ENCODE measurements at regions not wholly inside any gene's neighbourhood (a gene's known extent, or its start where the extent isn't known, plus 50 kb on each side); places are given as distances from the start of the nearest gene placed in this dataset.

DNA sequence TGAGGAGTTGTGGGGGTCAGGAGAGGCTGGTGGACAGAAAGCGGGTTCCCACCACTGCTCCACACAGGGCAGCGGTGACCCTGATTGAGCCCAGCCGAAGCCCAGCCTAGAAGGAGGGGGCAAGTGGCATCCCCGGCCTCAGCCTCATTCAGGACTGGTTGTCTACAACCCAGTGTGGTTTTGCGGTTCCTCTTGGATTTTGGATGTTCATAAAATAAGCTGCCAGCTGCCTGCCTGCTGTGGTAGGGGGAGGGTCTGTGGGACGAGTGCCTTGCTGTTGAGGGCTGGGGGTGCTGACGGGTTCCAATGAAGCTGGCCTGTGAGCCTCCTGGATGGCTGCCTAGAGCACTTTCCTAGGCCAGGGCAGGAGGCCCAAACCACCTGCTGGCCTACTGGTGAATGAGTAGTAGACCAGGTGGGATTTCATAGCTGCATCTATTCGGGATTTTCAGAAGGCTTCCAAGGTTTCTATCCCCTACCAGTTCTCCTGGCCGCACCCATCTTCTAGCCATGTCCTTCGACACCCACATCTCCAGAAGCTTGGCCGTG, 102.4 kb downstream of the NDFIP1 start:
- Histone ChIP-seq H3K23me2 (ENCODE audit: low read depth, low read length) (no peaks in the 10 kb centered on the region), H3K27me3 (replicated peaks in 1 of 4; ENCODE audit: control insufficient read depth in 3 of 4, extremely low read depth in 1 of 4, insufficient read depth in 3 of 4, low read length in 3 of 4) (no peaks in the 10 kb centered on the region; a peak in 1 of 7 replicates), H3K56ac (replicated peaks; ENCODE audit: insufficient read length, low read depth, low read length) (no peak overlapping the region), H2BK15ac (ENCODE audit: low read length) (no peak overlapping the region), H2BK5ac (ENCODE audit: low read depth, low read length) (peak overlapping the region; percentile 79; the same call in 1 of the 2 replicates), H3K23ac (ENCODE audit: insufficient read length) (no peak overlapping the region), H4K5ac (ENCODE audit: insufficient read length, low read depth, low read length) (peak overlapping the region; percentile 1), H4K8ac (ENCODE audit: extremely low read depth, insufficient read depth, low read length) (no peak overlapping the region; the same call in 1 of the 2 replicates), H3K9me3 (ENCODE audit: insufficient read depth in 2 of 2, low read depth in 1 of 2, low read length in 1 of 2) (no peaks in the 10 kb centered on the region), H2BK20ac (ENCODE audit: low read length) (peak overlapping the region; percentile 74; the same call in 1 of the 2 replicates), H3K36me3 (ENCODE audit: control insufficient read depth in 2 of 4, insufficient read depth in 4 of 4, low read length in 3 of 4) (no peaks in the 10 kb centered on the region), H4K91ac (replicated peaks; ENCODE audit: insufficient read length, low read length) (peak overlapping the region; percentile 58), H3K4ac (replicated peaks; ENCODE audit: insufficient read length, low read depth, low read length) (no peak overlapping the region), H3K9ac (replicated peaks in 1 of 4; ENCODE audit: extremely low read depth in 1 of 4, low read depth in 3 of 4, low read length in 3 of 4) (no peak overlapping the region), H3K18ac (ENCODE audit: extremely low read depth, low read length) (no peak overlapping the region), H3K4me1 (replicated peaks in 1 of 4; ENCODE audit: control insufficient read depth in 3 of 4, insufficient read depth in 4 of 4, low read length in 3 of 4) (peaks cover 0 to 9% (median 3%) of the 10 kb centered on the region in 4 experiments; a peak in 6 of 7 replicates), H2BK120ac (replicated peaks; ENCODE audit: low read depth, low read length) (peak overlapping the region; percentile 27), H3K27ac (ENCODE audit: low read depth, low read length) (no peak overlapping the region), H3K79me1 (ENCODE audit: low read depth, low read length) (no peaks in the 10 kb centered on the region), H3K4me3 (ENCODE audit: extremely low read depth in 1 of 4, insufficient read depth in 2 of 4, low read depth in 3 of 4, low read length in 4 of 4) (no peak overlapping the region), H3K4me2 (ENCODE audit: insufficient read depth in 1 of 2, low read depth in 2 of 2, low read length in 2 of 2) (no peak overlapping the region), H3K79me2 (ENCODE audit: control insufficient read depth in 1 of 2, insufficient read depth in 2 of 2, low read length in 2 of 2) (no peaks in the 10 kb centered on the region), H2BK12ac (ENCODE audit: low read depth, low read length) (peak overlapping the region; percentile 1; the same call in 1 of the 2 replicates), H2AFZ (ENCODE audit: low read length) (no peak overlapping the region), H2AK5ac (ENCODE audit: low read depth, low read length) (no peak overlapping the region; the same call in 1 of the 2 replicates), H3K14ac (ENCODE audit: insufficient read length) (no peak overlapping the region), H4K20me1 (replicated peaks in 1 of 2; ENCODE audit: control insufficient read depth in 1 of 2, insufficient read depth in 2 of 2, low read length in 2 of 2) (no peaks in the 10 kb centered on the region)
- ChIA-PET POLR2A (ENCODE audit: partially characterized antibody) (interaction anchor here (1.1 to 1.5 kb wide), 4 partner anchors 8 to 43 kb away, joined by 3 to 4 read pairs (median 4); no protein-coding TSS in a partner anchor), CTCF (ENCODE audit: partially characterized antibody) (interaction anchor here (0.8 to 1.6 kb wide), 10 partner anchors 8 to 444 kb away, joined by 3 to 6 read pairs (median 4); no protein-coding TSS in a partner anchor)
- 88% methylated on average over 11 of the region's 11 CpGs; no CpG with 5 or more reads in 1 of the 2 experiments for WGBS, 2 experiments (ENCODE audit: extremely low coverage in 1 of 2, insufficient coverage in 1 of 2, insufficient read length in 1 of 2, insufficient replicate concordance in 2 of 2, low coverage in 1 of 2, low lambda C conversion rate in 2 of 2, missing lambda C conversion rate in 1 of 2)
- FAIRE-seq, result no peak
- no peak for DNase-seq (ENCODE audit: low read depth in 1 of 2, low spot score in 2 of 2)
- TF ChIP-seq, protein P1, sequence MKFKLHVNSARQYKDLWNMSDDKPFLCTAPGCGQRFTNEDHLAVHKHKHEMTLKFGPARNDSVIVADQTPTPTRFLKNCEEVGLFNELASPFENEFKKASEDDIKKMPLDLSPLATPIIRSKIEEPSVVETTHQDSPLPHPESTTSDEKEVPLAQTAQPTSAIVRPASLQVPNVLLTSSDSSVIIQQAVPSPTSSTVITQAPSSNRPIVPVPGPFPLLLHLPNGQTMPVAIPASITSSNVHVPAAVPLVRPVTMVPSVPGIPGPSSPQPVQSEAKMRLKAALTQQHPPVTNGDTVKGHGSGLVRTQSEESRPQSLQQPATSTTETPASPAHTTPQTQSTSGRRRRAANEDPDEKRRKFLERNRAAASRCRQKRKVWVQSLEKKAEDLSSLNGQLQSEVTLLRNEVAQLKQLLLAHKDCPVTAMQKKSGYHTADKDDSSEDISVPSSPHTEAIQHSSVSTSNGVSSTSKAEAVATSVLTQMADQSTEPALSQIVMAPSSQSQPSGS (IDR thresholded peaks at IDR 0.05; ENCODE audit: low read length), result no peak
- TF ChIP-seq CTBP2 (IDR thresholded peaks at IDR 0.05; ENCODE audit: borderline replicate concordance, insufficient read depth, insufficient read length, low read length) (no peak), GTF2F1 (IDR thresholded peaks at IDR 0.05; ENCODE audit: borderline replicate concordance, low read depth, low read length) (no peak), CBX8 (IDR thresholded peaks at IDR 0.05; ENCODE audit: borderline replicate concordance, low read depth, low read length) (no peak), YY1 (IDR thresholded peaks at IDR 0.05; ENCODE audit: low read depth, low read length) (no peak), TBP (IDR thresholded peaks at IDR 0.05; ENCODE audit: low read depth, low read length) (no peak), SUZ12 (IDR thresholded peaks at IDR 0.05; ENCODE audit: low read length) (no peak), SRF (IDR thresholded peaks at IDR 0.05; ENCODE audit: low read depth, low read length) (no peak), CHD1 (IDR thresholded peaks at IDR 0.05; ENCODE audit: low read depth, low read length) (no peak), GABPA (IDR thresholded peaks at IDR 0.05; ENCODE audit: borderline replicate concordance, insufficient read depth, low read length) (no peak)
- TF ChIP-seq, protein P2, sequence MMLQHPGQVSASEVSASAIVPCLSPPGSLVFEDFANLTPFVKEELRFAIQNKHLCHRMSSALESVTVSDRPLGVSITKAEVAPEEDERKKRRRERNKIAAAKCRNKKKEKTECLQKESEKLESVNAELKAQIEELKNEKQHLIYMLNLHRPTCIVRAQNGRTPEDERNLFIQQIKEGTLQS (IDR thresholded peaks at IDR 0.05; ENCODE audit: insufficient read depth, low read depth, low read length), result no peak
